A549 (cell line): ENCODE measurements at regions not wholly inside any gene's neighbourhood (a gene's known extent, or its start where the extent isn't known, plus 50 kb on each side); places are given as distances from the start of the nearest gene placed in this dataset.
A peak's percentile ranks its signal among the peaks of the same experiment; 100 is the strongest.

ENCODE experiments used
- ATAC-seq, 2 experiments: fragments of 200-7000 bp in 1 of 2; fragments of >200 bp in 1 of 2; cut with Nextera tagmentation in 1 of 2; cut with Tn5 transposase in 1 of 2; 3 replicates each; pipeline versions ENCODE4 v1.8.0 to v1.9.1; 2018 to 2020; ENCODE audit warnings: mild to moderate bottlenecking in 1 of 2, moderate library complexity in 1 of 2
- CTCF ChIA-PET: fragments of 300-600 bp; sonication (Branson Sonifier 250); formaldehyde crosslinking; extraction: SDS; loops from one replicate; lab custom pipeline; 2021; ENCODE audit warnings: antibody characterized with exemption, inconsistent platforms; lab: Yijun Ruan, JAX
- POLR2A ChIA-PET: fragments of 350-600 bp; formaldehyde crosslinking; extraction: SDS; loops from one replicate; lab custom pipeline; 2021; ENCODE audit warnings: antibody characterized with exemption, inconsistent platforms; lab: Yijun Ruan, JAX
- DNase-seq, 2 experiments: peaks; one replicate each; pipeline versions ENCODE4 v3.0.0 to v3.0.0-alpha.2; 2011 to 2016; ENCODE audit warnings: low read depth in 1 of 2, low spot score in 1 of 2
- FAIRE-seq: peaks from 2 replicates; lab custom pipeline; 2011; peaks lifted over from hg19 to GRCh38; lab: Jason Lieb, UNC
- H3K27ac ChIP-seq, 2 experiments: fragments of >200 bp; sonication (Bioruptor Twin); formaldehyde crosslinking; 3 replicates each; pipeline ENCODE4 v1.5.1; 2016 to 2017
- H3K4me1 ChIP-seq: fragments of >200 bp; sonication (Bioruptor Twin); formaldehyde crosslinking; 3 replicates; pipeline ENCODE4 v1.6.1; 2016
- H3K4me2 ChIP-seq: fragments of >200 bp; sonication (Bioruptor Twin); formaldehyde crosslinking; 3 replicates; pipeline ENCODE4 v1.6.1; 2016
- H3K4me3 ChIP-seq: fragments of >200 bp; sonication (Bioruptor Twin); formaldehyde crosslinking; 3 replicates; pipeline ENCODE4 v1.5.1; 2016
- H3K9me3 ChIP-seq: fragments of >200 bp; sonication (Bioruptor Twin); formaldehyde crosslinking; 3 replicates; pipeline ENCODE4 v1.6.1; 2016
- BCL3 ChIP-seq: fragments of >200 bp; sonication (Bioruptor Twin); formaldehyde crosslinking; IDR thresholded peaks from 3 replicates; pipeline ENCODE4 v1.6.1; 2016
- CTCF ChIP-seq: fragments of >200 bp; sonication (Bioruptor Twin); formaldehyde crosslinking; IDR thresholded peaks from 3 replicates; pipeline ENCODE4 v1.5.1; 2016
- FOSL2 ChIP-seq, 2 experiments: fragments of 450-650 bp in 1 of 2; fragments of >200 bp in 1 of 2; sonication (Bioruptor Twin) in 1 of 2; formaldehyde crosslinking; IDR thresholded peaks; 2 replicates each; pipeline versions ENCODE4 v1.5.0 to v1.6.1; 2016 to 2020; ENCODE audit warnings: mild to moderate bottlenecking in 1 of 2, moderate library complexity in 1 of 2
- HEYL ChIP-seq: fragments of 250-450 bp; sonication (Bioruptor Pico); IDR thresholded peaks from 2 replicates; pipeline ENCODE4 v1.8.0; 2021; ENCODE audit warnings: mild to moderate bottlenecking, moderate library complexity
- JUNB ChIP-seq: fragments of >200 bp; sonication (Bioruptor Twin); formaldehyde crosslinking; IDR thresholded peaks from 2 replicates; pipeline ENCODE4 v1.6.1; 2016
- MAFK ChIP-seq: fragments of 450-650 bp; IDR thresholded peaks from 2 replicates; pipeline ENCODE4 v1.6.1; 2014; ENCODE audit not compliant: partially characterized antibody
- MYC ChIP-seq: IDR thresholded peaks from 2 replicates; pipeline ENCODE4 v1.6.1; 2012; ENCODE audit warnings: mild to moderate bottlenecking, inconsistent platforms, low read length, improper control_type of control experiment, borderline replicate concordance
- NFE2L2 ChIP-seq: fragments of 150-350 bp; conservative IDR thresholded peaks from 2 replicates; pipeline ENCODE4 v1.6.1; 2014; ENCODE audit warnings: low read length
- PBX3 ChIP-seq: IDR thresholded peaks from 2 replicates; pipeline ENCODE4 v1.6.1; 2012
- PHF8 ChIP-seq: fragments of 200-600 bp; sonication (generic); IDR thresholded peaks from 2 replicates; pipeline ENCODE4 v1.6.1; 2016; ENCODE audit warnings: low read depth, mild to moderate bottlenecking, antibody characterized with exemption, moderate library complexity, borderline replicate concordance
- POLR2AphosphoS2 ChIP-seq: conservative IDR thresholded peaks from 2 replicates; pipeline ENCODE4 v1.6.1; 2012; ENCODE audit warnings: low read length, improper control_type of control experiment, inconsistent platforms
- RAD21 ChIP-seq, 2 experiments: fragments of >200 bp in 1 of 2; sonication (Bioruptor Twin) in 1 of 2; formaldehyde crosslinking in 1 of 2; IDR thresholded peaks in 1 of 2; conservative IDR thresholded peaks in 1 of 2; 2 replicates in 1 of 2; 3 replicates in 1 of 2; pipeline ENCODE4 v1.6.1; 2012 to 2018; ENCODE audit warnings: inconsistent platforms in 1 of 2
- REST ChIP-seq: fragments of 200-600 bp; sonication (generic); IDR thresholded peaks from 2 replicates; pipeline ENCODE4 v1.6.1; 2016; ENCODE audit warnings: antibody characterized with exemption, mild to moderate bottlenecking, moderate library complexity
- RFX5 ChIP-seq: fragments of 450-650 bp; IDR thresholded peaks from 2 replicates; pipeline ENCODE4 v1.7.1; 2014; ENCODE audit warnings: antibody characterized with exemption, mild to moderate bottlenecking, moderate library complexity
- SMC3 ChIP-seq: fragments of >200 bp; sonication (Bioruptor Twin); formaldehyde crosslinking; IDR thresholded peaks from 3 replicates; pipeline ENCODE4 v1.6.1; 2018; ENCODE audit warnings: inconsistent platforms
- SREBF2 ChIP-seq: fragments of 450-650 bp; IDR thresholded peaks from 2 replicates; pipeline ENCODE4 v1.6.1; 2014; ENCODE audit warnings: mild to moderate bottlenecking, moderate library complexity
- WGBS: methylation state at CpG from one replicate; pipeline ENCODE4 v1.1.6; 2017; ENCODE audit errors: missing lambda C conversion rate; 5-methylcytosine and 5-hydroxymethylcytosine counted together

GRCh38 chr3:35944926-35945710 is 305.8 kb downstream of the ARPP21 start:
- H3K27ac ChIP-seq = peak overlapping the region in 1 of 2 experiments; percentile 32; a peak in 1 of 6 replicates
- CTCF ChIA-PET = interaction anchor here (0.8 to 2.4 kb wide), 5 partner anchors 9 to 286 kb away, joined by 3 to 9 read pairs (median 3); no protein-coding TSS in a partner anchor
- ATAC-seq (peak; percentile 70 to 91), FAIRE-seq (peak; percentile 72), DNase-seq (peak in 1 of 2 experiments; percentile 56)
- peak overlapping the region; percentile 53 for H3K4me2 ChIP-seq
- no peaks in the 10 kb centered on the region for H3K9me3 ChIP-seq
- no peak overlapping the region for H3K4me3 ChIP-seq
- H3K4me1 ChIP-seq = peaks cover 20% of the 10 kb centered on the region
- POLR2A ChIA-PET = no interaction called here
- WGBS = 28% methylated on average over 2 of the region's 2 CpGs
- TF ChIP-seq RFX5 (no peak), JUNB (peak; percentile 6; the same call in 1 of the 2 replicates)
- TF ChIP-seq, all 56 proteins: peak for 1

GRCh38 chr3:35946121-35946853 is 307.0 kb downstream of the ARPP21 start:
- TF ChIP-seq RAD21 (conservative IDR thresholded peaks at IDR 0.05 in 1 of 2, IDR thresholded peaks at IDR 0.05 in 1 of 2) = peak; percentile 56; a peak in 4 of 5 replicates
- 0 out of 3 replicates have a peak, but pooled peaks have one; percentile 23 for TF ChIP-seq SMC3
- no peak for TF ChIP-seq BCL3
- TF ChIP-seq CTCF = peak; percentile 62
- no peak for TF ChIP-seq POLR2AphosphoS2
- DNase-seq (peak in 1 of 2 experiments; percentile 43), ATAC-seq (peak in 1 of 2 experiments; percentile 69; a peak in 3 of 6 replicates), FAIRE-seq (no peak)
- H3K4me3 ChIP-seq = no peak overlapping the region
- H3K4me1 ChIP-seq = peaks cover 20% of the 10 kb centered on the region
- POLR2A ChIA-PET = no interaction called here
- CTCF ChIA-PET = interaction anchor here (0.7 to 2.4 kb wide), 9 partner anchors 8 to 1686 kb away, joined by 3 to 9 read pairs (median 3); no protein-coding TSS in a partner anchor
- H3K9me3 ChIP-seq = no peaks in the 10 kb centered on the region
- no peak overlapping the region for H3K27ac ChIP-seq
- H3K4me2 ChIP-seq = no peak overlapping the region; the same call in 2 of the 3 replicates
- 42% methylated on average over 8 of the region's 8 CpGs for WGBS

- FAIRE-seq (no peak), DNase-seq (no peak), ATAC-seq (peak in 1 of 2 experiments; percentile 30; a peak in 2 of 6 replicates)
- peaks cover 20% of the 10 kb centered on the region for H3K4me1 ChIP-seq
- no peak overlapping the region for H3K4me2 ChIP-seq
- ChIA-PET POLR2A (no interaction called here), CTCF (interaction anchor here (0.9 kb wide), 1 partner anchor 13 kb away, joined by 3 read pairs; no protein-coding TSS in a partner anchor)
- TF ChIP-seq PBX3 = no peak
- TF ChIP-seq NFE2L2 = no peak
- no peak for TF ChIP-seq FOSL2 (IDR thresholded peaks at IDR 0.05)
- TF ChIP-seq FOSL2 (CRISPR knock-in tag; IDR thresholded peaks at IDR 0.05) = no peak
- no peak for TF ChIP-seq MYC
- TF ChIP-seq CTCF = no peak; the same call in 2 of the 3 replicates
- no peak for TF ChIP-seq REST
- no peak for TF ChIP-seq PHF8
- no peak for TF ChIP-seq SREBF2
- TF ChIP-seq MAFK = no peak
- no peak for TF ChIP-seq HEYL (CRISPR knock-in tag)
- no peak overlapping the region for H3K4me3 ChIP-seq
- no peaks in the 10 kb centered on the region for H3K9me3 ChIP-seq
- 75% methylated on average over 2 of the region's 2 CpGs for WGBS
- no peak overlapping the region for H3K27ac ChIP-seq
Measured at GRCh38 chr3:35946854-35947515, 307.7 kb downstream of the ARPP21 start.
